Prostate gland (tissue), 2 donors: ENCODE measurements at regions not wholly inside any gene's neighbourhood (a gene's known extent, or its start where the extent isn't known, plus 50 kb on each side); places are given as distances from the start of the nearest gene placed in this dataset.
"Not testable (repeated sequence)": the region's sequence is repeated elsewhere in the genome, so short reads cannot be mapped to it uniquely, and the experiment has no call there.

ENCODE experiments used
- DNase-seq: peaks from one replicate; pipeline ENCODE4 v3.0.0-alpha.2; 2019; ENCODE audit warnings: low spot score
- H3K27ac ChIP-seq, 2 donors: fragments of 200-600 bp; sonication (generic); 2 replicates each; pipeline ENCODE4 v1.5.1; 2017 to 2019
- H3K27me3 ChIP-seq: fragments of 200-600 bp; sonication (generic); replicated peaks from 2 replicates; pipeline ENCODE4 v1.5.1; 2019; ENCODE audit not compliant: insufficient read depth
- H3K36me3 ChIP-seq, 2 donors: fragments of 200-600 bp; sonication (generic); 1 replicate in 1 of 2; 2 replicates in 1 of 2; pipeline versions ENCODE4 v1.5.1 to v1.8.1; 2017 to 2019
- H3K4me1 ChIP-seq: fragments of 200-600 bp; sonication (generic); replicated peaks from 2 replicates; pipeline ENCODE4 v1.5.1; 2019
- H3K4me3 ChIP-seq, 2 donors: fragments of 200-600 bp; sonication (generic); 2 replicates each; pipeline ENCODE4 v1.5.1; 2017 to 2019
- H3K9me3 ChIP-seq: fragments of 200-600 bp; sonication (generic); 2 replicates; pipeline ENCODE4 v1.5.1; 2017
- CTCF ChIP-seq, 4 experiments: fragments of 200-600 bp in 2 of 4; fragments of 450-650 bp in 2 of 4; sonication (generic) in 2 of 4; IDR thresholded peaks; 1 replicate in 3 of 4; 2 replicates in 1 of 4; pipeline ENCODE4 v1.5.1; 2016 to 2019; ENCODE audit warnings: antibody characterized with exemption in 4 of 4, mild to moderate bottlenecking in 2 of 4, moderate library complexity in 2 of 4
- POLR2A ChIP-seq: fragments of 450-650 bp; IDR thresholded peaks from one replicate; pipeline ENCODE4 v1.6.1; 2016; ENCODE audit warnings: antibody characterized with exemption, mild to moderate bottlenecking
- POLR2AphosphoS5 ChIP-seq: sonication (generic); formaldehyde crosslinking; IDR thresholded peaks from one replicate; pipeline ENCODE4 v1.6.1; 2017; ENCODE audit warnings: antibody characterized with exemption
- WGBS: methylation state at CpG from one replicate; pipeline ENCODE4 v1.1.5; 2018; 5-methylcytosine and 5-hydroxymethylcytosine counted together
- intact Hi-C: fragments of 100-400 bp; cut with DNase I; formaldehyde crosslinking; loops from one replicate; pipeline ENCODE4 v1.14.2; 2022

GRCh38 chr5:40198736-40199135, 481.0 kb upstream of the PTGER4 start:
- Histone ChIP-seq H3K4me3 (no peak overlapping the region), H3K27me3 (no peaks in the 10 kb centered on the region), H3K27ac (no peak overlapping the region), H3K4me1 (no peaks in the 10 kb centered on the region), H3K9me3 (no peaks in the 10 kb centered on the region), H3K36me3 (no peaks in the 10 kb centered on the region)
- intact Hi-C loops = no loop called here
- TF ChIP-seq CTCF (IDR thresholded peaks at IDR 0.05) (no peak), POLR2A (no peak), POLR2AphosphoS5 (no peak)
- 88% methylated on average over 2 of the region's 2 CpGs for WGBS
- DNase-seq = no peak

GRCh38 chr5:40195574-40195973, 484.1 kb upstream of the PTGER4 start:
- WGBS = 95% methylated on average over 7 of the region's 7 CpGs
- H3K9me3 ChIP-seq, intact Hi-C loops, H3K27ac ChIP-seq, H3K27me3 ChIP-seq, H3K36me3 ChIP-seq, H3K4me3 ChIP-seq, DNase-seq, H3K4me1 ChIP-seq: not testable (repeated sequence)

GRCh38 chr5:40191150-40191549, 488.6 kb upstream of the PTGER4 start:
- no peak overlapping the region for H3K4me3 ChIP-seq
- TF ChIP-seq POLR2AphosphoS5 (no peak), CTCF (IDR thresholded peaks at IDR 0.05) (no peak), POLR2A (no peak)
- H3K27me3 ChIP-seq = no peaks in the 10 kb centered on the region
- intact Hi-C loops = no loop called here
- 52% methylated on average over 4 of the region's 4 CpGs for WGBS
- no peaks in the 10 kb centered on the region for H3K36me3 ChIP-seq
- no peak for DNase-seq
- no peak overlapping the region for H3K27ac ChIP-seq
- no peaks in the 10 kb centered on the region for H3K4me1 ChIP-seq
- H3K9me3 ChIP-seq = no peaks in the 10 kb centered on the region

GRCh38 chr5:40172721-40173120, 507.0 kb upstream of the PTGER4 start:
- intact Hi-C loops = no loop called here
- H3K27ac ChIP-seq = no peak overlapping the region
- TF ChIP-seq POLR2AphosphoS5 (no peak), CTCF (IDR thresholded peaks at IDR 0.05) (no peak), POLR2A (no peak)
- H3K36me3 ChIP-seq = no peaks in the 10 kb centered on the region
- DNase-seq = no peak
- no peak overlapping the region for H3K4me3 ChIP-seq
- H3K27me3 ChIP-seq = no peaks in the 10 kb centered on the region
- H3K9me3 ChIP-seq = no peaks in the 10 kb centered on the region
- no peaks in the 10 kb centered on the region for H3K4me1 ChIP-seq

- H3K36me3 ChIP-seq = no peaks in the 10 kb centered on the region
Measured at GRCh38 chr5:40171971-40172370, 507.7 kb upstream of the PTGER4 start.

More at GRCh38 chr5:40171971-40172370, 507.7 kb upstream of the PTGER4 start:
- H3K27ac ChIP-seq = no peak overlapping the region
- 62% methylated on average over 2 of the region's 2 CpGs for WGBS
- H3K4me1 ChIP-seq = no peaks in the 10 kb centered on the region
- no peak for DNase-seq
- H3K4me3 ChIP-seq = no peak overlapping the region
- intact Hi-C loops = no loop called here
- H3K9me3 ChIP-seq = no peaks in the 10 kb centered on the region
- H3K27me3 ChIP-seq = no peaks in the 10 kb centered on the region
- TF ChIP-seq POLR2A (no peak), CTCF (IDR thresholded peaks at IDR 0.05) (no peak), POLR2AphosphoS5 (no peak)
